ENCODE measurements at regions not wholly inside any gene's neighbourhood (a gene's known extent, or its start where the extent isn't known, plus 50 kb on each side); places are given as distances from the start of the nearest gene placed in this dataset.

DNA sequence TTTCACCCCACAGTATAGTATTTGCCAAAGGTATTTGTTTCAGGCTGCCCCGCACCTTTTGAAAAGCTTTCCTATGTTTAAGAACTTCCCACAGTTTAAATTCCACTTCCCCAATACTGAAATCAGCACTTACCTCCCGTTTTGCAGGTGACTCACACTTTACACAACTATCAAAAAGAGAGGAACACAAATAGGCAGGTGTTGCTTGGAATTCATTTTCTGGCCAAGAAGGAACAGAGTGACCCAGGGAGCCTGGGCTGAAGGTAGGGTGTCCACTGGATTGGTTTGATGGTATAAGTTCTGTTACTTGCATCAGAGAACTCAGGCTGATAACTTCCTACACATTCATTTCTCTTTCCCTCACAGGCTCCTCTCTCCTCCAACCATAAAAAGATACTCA, 60.1 kb upstream of the SLC30A5 start:
- TF ChIP-seq, protein P1, sequence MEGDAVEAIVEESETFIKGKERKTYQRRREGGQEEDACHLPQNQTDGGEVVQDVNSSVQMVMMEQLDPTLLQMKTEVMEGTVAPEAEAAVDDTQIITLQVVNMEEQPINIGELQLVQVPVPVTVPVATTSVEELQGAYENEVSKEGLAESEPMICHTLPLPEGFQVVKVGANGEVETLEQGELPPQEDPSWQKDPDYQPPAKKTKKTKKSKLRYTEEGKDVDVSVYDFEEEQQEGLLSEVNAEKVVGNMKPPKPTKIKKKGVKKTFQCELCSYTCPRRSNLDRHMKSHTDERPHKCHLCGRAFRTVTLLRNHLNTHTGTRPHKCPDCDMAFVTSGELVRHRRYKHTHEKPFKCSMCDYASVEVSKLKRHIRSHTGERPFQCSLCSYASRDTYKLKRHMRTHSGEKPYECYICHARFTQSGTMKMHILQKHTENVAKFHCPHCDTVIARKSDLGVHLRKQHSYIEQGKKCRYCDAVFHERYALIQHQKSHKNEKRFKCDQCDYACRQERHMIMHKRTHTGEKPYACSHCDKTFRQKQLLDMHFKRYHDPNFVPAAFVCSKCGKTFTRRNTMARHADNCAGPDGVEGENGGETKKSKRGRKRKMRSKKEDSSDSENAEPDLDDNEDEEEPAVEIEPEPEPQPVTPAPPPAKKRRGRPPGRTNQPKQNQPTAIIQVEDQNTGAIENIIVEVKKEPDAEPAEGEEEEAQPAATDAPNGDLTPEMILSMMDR (IDR thresholded peaks at IDR 0.05), result no peak
- TF ChIP-seq EP300 (IDR thresholded peaks at IDR 0.05), result no peak

Measured in gastroesophageal sphincter (tissue), 3 donors.